ENCODE measurements at regions not wholly inside any gene's neighbourhood (a gene's known extent, or its start where the extent isn't known, plus 50 kb on each side); places are given as distances from the start of the nearest gene placed in this dataset.

DNA sequence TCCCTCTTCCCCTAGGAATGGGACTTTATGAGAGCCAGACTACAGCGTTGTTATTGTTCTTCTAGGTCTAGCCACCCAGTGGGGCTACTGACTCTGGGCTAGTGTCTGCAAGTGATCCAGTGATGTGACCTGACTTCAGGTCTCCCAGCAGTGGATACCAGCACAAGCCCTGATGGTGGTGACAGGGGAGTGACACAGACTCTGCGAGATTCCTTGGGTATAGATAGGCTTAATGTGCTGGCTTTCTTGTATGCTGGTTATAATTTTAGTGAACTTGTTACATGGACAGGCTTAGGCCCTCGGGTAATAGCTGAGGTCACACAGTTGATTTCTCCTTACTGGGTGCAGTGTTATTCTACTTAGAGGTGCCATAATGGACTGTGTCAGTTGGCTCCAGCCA, 106.9 kb downstream of the TBC1D30 start:
- H3K36me3 ChIP-seq = no peaks in the 10 kb centered on the region
- TF ChIP-seq, protein P1, sequence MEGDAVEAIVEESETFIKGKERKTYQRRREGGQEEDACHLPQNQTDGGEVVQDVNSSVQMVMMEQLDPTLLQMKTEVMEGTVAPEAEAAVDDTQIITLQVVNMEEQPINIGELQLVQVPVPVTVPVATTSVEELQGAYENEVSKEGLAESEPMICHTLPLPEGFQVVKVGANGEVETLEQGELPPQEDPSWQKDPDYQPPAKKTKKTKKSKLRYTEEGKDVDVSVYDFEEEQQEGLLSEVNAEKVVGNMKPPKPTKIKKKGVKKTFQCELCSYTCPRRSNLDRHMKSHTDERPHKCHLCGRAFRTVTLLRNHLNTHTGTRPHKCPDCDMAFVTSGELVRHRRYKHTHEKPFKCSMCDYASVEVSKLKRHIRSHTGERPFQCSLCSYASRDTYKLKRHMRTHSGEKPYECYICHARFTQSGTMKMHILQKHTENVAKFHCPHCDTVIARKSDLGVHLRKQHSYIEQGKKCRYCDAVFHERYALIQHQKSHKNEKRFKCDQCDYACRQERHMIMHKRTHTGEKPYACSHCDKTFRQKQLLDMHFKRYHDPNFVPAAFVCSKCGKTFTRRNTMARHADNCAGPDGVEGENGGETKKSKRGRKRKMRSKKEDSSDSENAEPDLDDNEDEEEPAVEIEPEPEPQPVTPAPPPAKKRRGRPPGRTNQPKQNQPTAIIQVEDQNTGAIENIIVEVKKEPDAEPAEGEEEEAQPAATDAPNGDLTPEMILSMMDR (IDR thresholded peaks at IDR 0.05) = no peak
- no peak for TF ChIP-seq EP300 (IDR thresholded peaks at IDR 0.05)
- no peak for TF ChIP-seq POLR2AphosphoS5 (IDR thresholded peaks at IDR 0.05)
- no peak for TF ChIP-seq POLR2A (IDR thresholded peaks at IDR 0.05; ENCODE audit: low read depth)
- no peak overlapping the region for H3K27ac ChIP-seq (replicated peaks in 1 of 4)
- no peak for DNase-seq (ENCODE audit: extremely low spot score)
- no peaks in the 10 kb centered on the region for H3K4me1 ChIP-seq
- intact Hi-C loops (cut with DNase I) = no loop called here
- WGBS = 86% methylated on average over 3 of the region's 3 CpGs
- no peak overlapping the region for H3K4me3 ChIP-seq
- H3K9me3 ChIP-seq = no peaks in the 10 kb centered on the region
- H3K27me3 ChIP-seq = no peaks in the 10 kb centered on the region

DNA sequence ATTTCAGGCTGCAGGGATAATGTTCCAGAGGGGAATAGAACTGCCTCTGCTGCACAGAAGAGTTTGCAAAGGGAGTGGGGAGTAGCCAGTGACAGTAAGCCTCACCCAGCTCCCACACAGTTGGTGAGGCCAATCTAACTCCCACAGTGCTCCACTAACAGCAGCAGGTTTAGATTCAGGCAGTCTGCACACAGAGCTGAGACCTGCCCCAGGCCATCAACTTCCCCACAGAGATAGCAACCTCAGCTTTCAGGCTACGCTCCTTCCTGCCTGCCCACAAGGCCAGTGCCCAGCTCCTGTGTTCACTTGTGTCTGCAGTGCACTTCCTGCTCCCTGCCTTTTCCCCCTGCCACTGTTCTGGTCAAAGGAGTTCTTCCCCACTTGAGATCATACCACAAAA, 107.5 kb downstream of the TBC1D30 start:
- Histone ChIP-seq H3K27ac (replicated peaks in 1 of 4) (no peak overlapping the region), H3K4me3 (no peak overlapping the region), H3K36me3 (no peaks in the 10 kb centered on the region), H3K27me3 (no peaks in the 10 kb centered on the region), H3K4me1 (no peaks in the 10 kb centered on the region), H3K9me3 (no peaks in the 10 kb centered on the region)
- DNase-seq (ENCODE audit: extremely low spot score) = no peak
- TF ChIP-seq, protein P1 (IDR thresholded peaks at IDR 0.05) = no peak
- TF ChIP-seq POLR2A (IDR thresholded peaks at IDR 0.05; ENCODE audit: low read depth) (no peak), POLR2AphosphoS5 (IDR thresholded peaks at IDR 0.05) (no peak), EP300 (IDR thresholded peaks at IDR 0.05) (no peak)
- WGBS = 100% methylated on average over 1 of the region's 1 CpG
- intact Hi-C loops (cut with DNase I) = no loop called here

- H3K27me3 ChIP-seq = no peaks in the 10 kb centered on the region
- DNase-seq (ENCODE audit: extremely low spot score) = no peak
- H3K4me3 ChIP-seq = no peak overlapping the region
- 50% methylated on average over 2 of the region's 2 CpGs for WGBS
- H3K27ac ChIP-seq (replicated peaks in 1 of 4) = no peak overlapping the region
- intact Hi-C loops (cut with DNase I) = no loop called here
- no peaks in the 10 kb centered on the region for H3K9me3 ChIP-seq
- TF ChIP-seq, protein P1 (IDR thresholded peaks at IDR 0.05) = no peak
- TF ChIP-seq POLR2AphosphoS5 (IDR thresholded peaks at IDR 0.05) = no peak
- no peak for TF ChIP-seq POLR2A (IDR thresholded peaks at IDR 0.05; ENCODE audit: low read depth)
- TF ChIP-seq EP300 (IDR thresholded peaks at IDR 0.05) = no peak
- no peaks in the 10 kb centered on the region for H3K4me1 ChIP-seq
- H3K36me3 ChIP-seq = no peaks in the 10 kb centered on the region
Measured at GRCh38 chr12:64933791-64934190, 109.3 kb downstream of the TBC1D30 start.

- Histone ChIP-seq H3K36me3 (no peaks in the 10 kb centered on the region), H3K9me3 (no peaks in the 10 kb centered on the region), H3K4me1 (no peaks in the 10 kb centered on the region), H3K27me3 (no peaks in the 10 kb centered on the region), H3K4me3 (no peak overlapping the region), H3K27ac (replicated peaks in 1 of 4) (no peak overlapping the region)
- TF ChIP-seq EP300 (IDR thresholded peaks at IDR 0.05) (no peak), POLR2A (IDR thresholded peaks at IDR 0.05; ENCODE audit: low read depth) (no peak), POLR2AphosphoS5 (IDR thresholded peaks at IDR 0.05) (no peak)
- TF ChIP-seq, protein P1 (IDR thresholded peaks at IDR 0.05) = no peak
- no peak for DNase-seq (ENCODE audit: extremely low spot score)
- intact Hi-C loops (cut with DNase I) = no loop called here
Measured at GRCh38 chr12:64937452-64937851, 113.0 kb downstream of the TBC1D30 start.

GRCh38 chr12:64938179-64938578, 113.7 kb downstream of the TBC1D30 start:
- no peaks in the 10 kb centered on the region for H3K9me3 ChIP-seq
- TF ChIP-seq POLR2AphosphoS5 (IDR thresholded peaks at IDR 0.05) = no peak
- no peak for TF ChIP-seq EP300 (IDR thresholded peaks at IDR 0.05)
- TF ChIP-seq, protein P1 (IDR thresholded peaks at IDR 0.05) = no peak
- no peak for TF ChIP-seq POLR2A (IDR thresholded peaks at IDR 0.05; ENCODE audit: low read depth)
- 83% methylated on average over 2 of the region's 2 CpGs for WGBS
- no peak for DNase-seq (ENCODE audit: extremely low spot score)
- H3K4me3 ChIP-seq = no peak overlapping the region
- no peaks in the 10 kb centered on the region for H3K27me3 ChIP-seq
- H3K4me1 ChIP-seq = no peaks in the 10 kb centered on the region
- H3K27ac ChIP-seq (replicated peaks in 1 of 4) = no peak overlapping the region
- intact Hi-C loops (cut with DNase I) = no loop called here
- no peaks in the 10 kb centered on the region for H3K36me3 ChIP-seq
